Smooth muscle cell (in vitro differentiated cells): ENCODE measurements at regions not wholly inside any gene's neighbourhood (a gene's known extent, or its start where the extent isn't known, plus 50 kb on each side); places are given as distances from the start of the nearest gene placed in this dataset.
"Not testable (repeated sequence)": the region's sequence is repeated elsewhere in the genome, so short reads cannot be mapped to it uniquely, and the experiment has no call there.

Experiments
- DNase-seq: peaks from one replicate; lab custom pipeline; 2025; ENCODE audit not compliant: unreplicated experiment; lab: John Stamatoyannopoulos, UW
- H2AFZ ChIP-seq: fragments of 200-600 bp; sonication (generic); 2 replicates; pipeline ENCODE4 v1.6.0; 2016; ENCODE audit warnings: antibody characterized with exemption, low read depth, mild to moderate bottlenecking
- H3F3A ChIP-seq: fragments of 200-600 bp; sonication (generic); 2 replicates; pipeline ENCODE4 v1.6.0; 2017; ENCODE audit warnings: antibody characterized with exemption, low read depth
- H3K27ac ChIP-seq: fragments of 200-600 bp; sonication (generic); 2 replicates; pipeline ENCODE4 v1.5.1; 2016; ENCODE audit warnings: low read depth, mild to moderate bottlenecking
- H3K27me3 ChIP-seq: fragments of 200-600 bp; sonication (generic); 2 replicates; pipeline ENCODE4 v1.6.1; 2016; ENCODE audit warnings: low read depth, mild to moderate bottlenecking
- H3K36me3 ChIP-seq: fragments of 200-600 bp; sonication (generic); 2 replicates; pipeline ENCODE4 v1.5.1; 2016; ENCODE audit warnings: low read depth
- H3K4me1 ChIP-seq: fragments of 200-600 bp; sonication (generic); 2 replicates; pipeline ENCODE4 v1.5.1; 2016; ENCODE audit warnings: low read depth
- H3K4me2 ChIP-seq: fragments of 200-600 bp; sonication (generic); 2 replicates; pipeline ENCODE4 v1.6.0; 2016; ENCODE audit warnings: mild to moderate bottlenecking
- H3K4me3 ChIP-seq: fragments of 200-600 bp; sonication (generic); 2 replicates; pipeline ENCODE4 v1.5.1; 2016; ENCODE audit warnings: mild to moderate bottlenecking
- H3K79me2 ChIP-seq: fragments of 200-600 bp; sonication (generic); 2 replicates; pipeline ENCODE4 v1.6.0; 2016; ENCODE audit warnings: low read depth, mild to moderate bottlenecking
- H3K9ac ChIP-seq: fragments of 200-600 bp; sonication (generic); 2 replicates; pipeline ENCODE4 v1.6.0; 2016; ENCODE audit warnings: low read depth
- H3K9me3 ChIP-seq: fragments of 200-600 bp; sonication (generic); replicated peaks from 2 replicates; pipeline ENCODE4 v1.5.1; 2016; ENCODE audit warnings: low read depth
- H4K20me1 ChIP-seq: fragments of 200-600 bp; sonication (generic); 2 replicates; pipeline ENCODE4 v1.6.0; 2016; ENCODE audit warnings: low read depth
- CTCF ChIP-seq: fragments of 200-600 bp; sonication (generic); IDR thresholded peaks from 2 replicates; pipeline ENCODE4 v1.5.1; 2017; ENCODE audit warnings: borderline replicate concordance, mild to moderate bottlenecking, antibody characterized with exemption; ENCODE audit not compliant: insufficient read depth, poor library complexity, severe bottlenecking
- WGBS: methylation state at CpG from one replicate; pipeline ENCODE4 v1.1.7; 2016; ENCODE audit warnings: low lambda C conversion rate; 5-methylcytosine and 5-hydroxymethylcytosine counted together

- not testable (repeated sequence) for H4K20me1 ChIP-seq, DNase-seq, H3K27ac ChIP-seq, H2AFZ ChIP-seq, H3F3A ChIP-seq, H3K9ac ChIP-seq, H3K4me1 ChIP-seq, H3K9me3 ChIP-seq, H3K27me3 ChIP-seq, H3K79me2 ChIP-seq, H3K4me2 ChIP-seq, H3K4me3 ChIP-seq, H3K36me3 ChIP-seq
- 56% methylated on average over 2 of the region's 2 CpGs for WGBS
Observed at GRCh38 chr16:31581065-31581464, 53.4 kb downstream of the AHSP start.

GRCh38 chr16:31601737-31602384 lies 74.2 kb downstream of the AHSP start:
- not testable (repeated sequence) for H3K9ac ChIP-seq, H3K4me2 ChIP-seq, H3K4me3 ChIP-seq, H4K20me1 ChIP-seq, H3K27me3 ChIP-seq, H3K4me1 ChIP-seq, H3K27ac ChIP-seq, DNase-seq, H3K36me3 ChIP-seq, H2AFZ ChIP-seq, H3K79me2 ChIP-seq, H3F3A ChIP-seq
- peaks cover 31% of the 10 kb centered on the region for H3K9me3 ChIP-seq
- 86% methylated on average over 9 of the region's 9 CpGs for WGBS

- Histone ChIP-seq H4K20me1 (no peaks in the 10 kb centered on the region), H3K27me3 (no peaks in the 10 kb centered on the region), H3K4me3 (no peak overlapping the region)
Observed at GRCh38 chr16:31618130-31618529, 90.4 kb downstream of the AHSP start.

GRCh38 chr16:31636433-31636832 lies 108.7 kb downstream of the AHSP start:
- DNase-seq = no peak
- TF ChIP-seq CTCF = no peak
- Histone ChIP-seq H3K4me2 (no peak overlapping the region), H3F3A (no peaks in the 10 kb centered on the region), H3K4me1 (no peaks in the 10 kb centered on the region), H3K9me3 (no peaks in the 10 kb centered on the region), H2AFZ (no peak overlapping the region), H3K27me3 (no peaks in the 10 kb centered on the region), H3K9ac (no peak overlapping the region), H4K20me1 (no peaks in the 10 kb centered on the region), H3K4me3 (no peak overlapping the region), H3K79me2 (no peaks in the 10 kb centered on the region), H3K36me3 (no peaks in the 10 kb centered on the region), H3K27ac (no peak overlapping the region)
- 78% methylated on average over 7 of the region's 7 CpGs for WGBS

More at GRCh38 chr16:31618130-31618529, 90.4 kb downstream of the AHSP start:
- H3K9me3 ChIP-seq = no peaks in the 10 kb centered on the region
- DNase-seq = no peak
- H3K4me1 ChIP-seq = no peaks in the 10 kb centered on the region
- H3K4me2 ChIP-seq = no peak overlapping the region
- H3K79me2 ChIP-seq = no peaks in the 10 kb centered on the region
- no peak overlapping the region for H3K27ac ChIP-seq
- H2AFZ ChIP-seq = no peak overlapping the region
- no peak for TF ChIP-seq CTCF
- no peaks in the 10 kb centered on the region for H3F3A ChIP-seq
- no peaks in the 10 kb centered on the region for H3K36me3 ChIP-seq
- H3K9ac ChIP-seq = no peak overlapping the region

- WGBS = 64% methylated on average over 4 of the region's 4 CpGs
- Histone ChIP-seq H3K9ac (no peak overlapping the region), H4K20me1 (no peaks in the 10 kb centered on the region)
Observed at GRCh38 chr16:31641279-31641678, 113.6 kb downstream of the AHSP start.

GRCh38 chr16:31655674-31656073 lies 128.0 kb downstream of the AHSP start:
- 75% methylated on average over 4 of the region's 4 CpGs for WGBS
- not testable (repeated sequence) for H3K4me2 ChIP-seq, H4K20me1 ChIP-seq, H3K27me3 ChIP-seq, H3K9ac ChIP-seq, H3K36me3 ChIP-seq, H3K9me3 ChIP-seq, H3K79me2 ChIP-seq, H3F3A ChIP-seq, H2AFZ ChIP-seq, H3K4me1 ChIP-seq, H3K4me3 ChIP-seq, DNase-seq, H3K27ac ChIP-seq

More at GRCh38 chr16:31641279-31641678, 113.6 kb downstream of the AHSP start:
- no peak for TF ChIP-seq CTCF
- no peaks in the 10 kb centered on the region for H3F3A ChIP-seq
- H3K4me1 ChIP-seq = no peaks in the 10 kb centered on the region
- H2AFZ ChIP-seq = no peak overlapping the region
- no peak overlapping the region for H3K4me2 ChIP-seq
- no peaks in the 10 kb centered on the region for H3K27me3 ChIP-seq
- H3K9me3 ChIP-seq = peaks cover 2% of the 10 kb centered on the region
- no peak overlapping the region for H3K27ac ChIP-seq
- no peaks in the 10 kb centered on the region for H3K79me2 ChIP-seq
- H3K4me3 ChIP-seq = no peak overlapping the region
- no peak for DNase-seq
- H3K36me3 ChIP-seq = no peaks in the 10 kb centered on the region
